H9 (cell line): ENCODE measurements at regions not wholly inside any gene's neighbourhood (a gene's known extent, or its start where the extent isn't known, plus 50 kb on each side); places are given as distances from the start of the nearest gene placed in this dataset.

Source experiments
- DNase-seq: peaks from one replicate; pipeline ENCODE4 v3.0.0-alpha.2; 2017
- H2AFZ ChIP-seq: one replicate; pipeline ENCODE4 v1.6.1; 2013; ENCODE audit warnings: mild to moderate bottlenecking, low read length, control low read depth, moderate library complexity
- H2AK5ac ChIP-seq: 2 replicates; pipeline ENCODE4 v1.6.1; 2013; ENCODE audit warnings: low read length, control low read depth, mixed read lengths; ENCODE audit not compliant: insufficient read length
- H2BK120ac ChIP-seq: one replicate; pipeline ENCODE4 v1.6.1; 2013; ENCODE audit warnings: low read depth, mild to moderate bottlenecking, low read length, control low read depth, inconsistent platforms; ENCODE audit not compliant: poor library complexity, severe bottlenecking
- H2BK12ac ChIP-seq: 2 replicates; pipeline ENCODE4 v1.6.1; 2013; ENCODE audit warnings: low read length, control low read depth, mixed read lengths, low read depth; ENCODE audit not compliant: insufficient read length
- H2BK15ac ChIP-seq: 2 replicates; pipeline ENCODE4 v1.6.1; 2013; ENCODE audit warnings: low read depth, low read length, control low read depth
- H2BK20ac ChIP-seq: one replicate; pipeline ENCODE4 v1.6.1; 2013; ENCODE audit warnings: low read depth, mild to moderate bottlenecking, low read length, control low read depth, inconsistent platforms; ENCODE audit not compliant: poor library complexity, severe bottlenecking
- H2BK5ac ChIP-seq: 2 replicates; pipeline ENCODE4 v1.6.1; 2013; ENCODE audit warnings: low read length, control low read depth, mixed read lengths; ENCODE audit not compliant: insufficient read length
- H3K14ac ChIP-seq: 2 replicates; pipeline ENCODE4 v1.6.1; 2013; ENCODE audit warnings: low read length, control low read depth; ENCODE audit not compliant: insufficient read depth
- H3K18ac ChIP-seq: 2 replicates; pipeline ENCODE4 v1.6.1; 2013; ENCODE audit warnings: low read depth, mild to moderate bottlenecking, mixed read lengths, low read length, control low read depth; ENCODE audit not compliant: insufficient read length
- H3K23ac ChIP-seq: 2 replicates; pipeline ENCODE4 v1.6.1; 2013; ENCODE audit warnings: low read length, control low read depth, mixed read lengths, low read depth; ENCODE audit not compliant: insufficient read length
- H3K23me2 ChIP-seq: 2 replicates; pipeline ENCODE4 v1.6.1; 2013; ENCODE audit warnings: low read depth, mild to moderate bottlenecking, mixed read lengths, low read length, control low read depth; ENCODE audit not compliant: insufficient read length, poor library complexity, severe bottlenecking
- H3K27ac ChIP-seq: 2 replicates; pipeline ENCODE4 v1.5.1; 2013; ENCODE audit warnings: low read length, control low read depth, mixed read lengths, low read depth; ENCODE audit not compliant: insufficient read length
- H3K27me3 ChIP-seq: 2 replicates; pipeline ENCODE4 v1.6.1; 2013; ENCODE audit warnings: low read length, control low read depth, inconsistent platforms; ENCODE audit not compliant: insufficient read depth
- H3K4ac ChIP-seq: 2 replicates; pipeline ENCODE4 v1.6.1; 2013; ENCODE audit warnings: low read depth, mild to moderate bottlenecking, control low read depth, inconsistent platforms, low read length, moderate library complexity
- H3K4me1 ChIP-seq: 2 replicates; pipeline ENCODE4 v1.6.1; 2013; ENCODE audit warnings: low read length, control low read depth, inconsistent platforms; ENCODE audit not compliant: insufficient read depth
- H3K4me2 ChIP-seq: 2 replicates; pipeline ENCODE4 v1.6.1; 2013; ENCODE audit warnings: low read length, control low read depth, mixed read lengths; ENCODE audit not compliant: insufficient read length, insufficient read depth
- H3K56ac ChIP-seq: 2 replicates; pipeline ENCODE4 v1.6.1; 2013; ENCODE audit warnings: low read depth, mild to moderate bottlenecking, mixed read lengths, low read length, control low read depth; ENCODE audit not compliant: insufficient read length
- H3K79me1 ChIP-seq: 2 replicates; pipeline ENCODE4 v1.6.1; 2013; ENCODE audit warnings: low read depth, mild to moderate bottlenecking, moderate library complexity, low read length, control low read depth, inconsistent platforms; ENCODE audit not compliant: insufficient read depth, poor library complexity, severe bottlenecking
- H3K79me2 ChIP-seq: 2 replicates; pipeline ENCODE4 v1.6.1; 2013; ENCODE audit warnings: low read length, control low read depth, inconsistent platforms; ENCODE audit not compliant: insufficient read depth
- H3K9ac ChIP-seq: 2 replicates; pipeline ENCODE4 v1.6.1; 2013; ENCODE audit warnings: low read length, control low read depth, mixed read lengths; ENCODE audit not compliant: insufficient read length; ENCODE audit errors: extremely low read depth
- H3K9me3 ChIP-seq: one replicate; pipeline ENCODE4 v1.6.1; 2013; ENCODE audit warnings: low read depth, low read length, inconsistent platforms; ENCODE audit not compliant: control insufficient read depth
- H3T11ph ChIP-seq: one replicate; pipeline ENCODE4 v1.6.1; 2013; ENCODE audit warnings: mild to moderate bottlenecking, low read length, control low read depth, inconsistent platforms
- H4K20me1 ChIP-seq: one replicate; pipeline ENCODE4 v1.6.1; 2013; ENCODE audit not compliant: control insufficient read depth, insufficient read length, insufficient read depth
- H4K5ac ChIP-seq: 2 replicates; pipeline ENCODE4 v1.6.1; 2013; ENCODE audit warnings: low read depth, mild to moderate bottlenecking, mixed read lengths, low read length, control low read depth; ENCODE audit not compliant: insufficient read length
- H4K8ac ChIP-seq: replicated peaks from 2 replicates; pipeline ENCODE4 v1.6.1; 2013; ENCODE audit warnings: low read length, control low read depth, mixed read lengths, low read depth; ENCODE audit not compliant: insufficient read length
- H4K91ac ChIP-seq: 2 replicates; pipeline ENCODE4 v1.6.1; 2013; ENCODE audit warnings: low read depth, mild to moderate bottlenecking, moderate library complexity, mixed read lengths, low read length, control low read depth; ENCODE audit not compliant: insufficient read length
- H3K27ac Mint-ChIP-seq, 3 experiments: 2 replicates in 2 of 3; 3 replicates in 1 of 3; pipeline ENCODE4 v1.8.0; 2020 to 2021; ENCODE audit warnings: mixed read lengths in 3 of 3, mild to moderate bottlenecking in 1 of 3, moderate library complexity in 1 of 3
- H3K27me3 Mint-ChIP-seq: 2 replicates; pipeline ENCODE4 v1.8.0; 2021; ENCODE audit warnings: low read depth, mild to moderate bottlenecking, moderate library complexity, mixed read lengths
- H3K36me3 Mint-ChIP-seq, 3 experiments: 2 replicates in 2 of 3; 3 replicates in 1 of 3; pipeline ENCODE4 v1.8.0; 2020 to 2021; ENCODE audit warnings: low read depth in 3 of 3, mixed read lengths in 3 of 3; ENCODE audit not compliant: insufficient read depth in 1 of 3
- H3K4me1 Mint-ChIP-seq, 2 experiments: 2 replicates each; pipeline ENCODE4 v1.8.0; 2020; ENCODE audit warnings: mixed read lengths in 2 of 2
- H3K4me3 Mint-ChIP-seq, 2 experiments: 2 replicates in 1 of 2; 3 replicates in 1 of 2; pipeline ENCODE4 v1.8.0; 2020 to 2021; ENCODE audit warnings: mild to moderate bottlenecking in 2 of 2, mixed read lengths in 2 of 2, moderate library complexity in 1 of 2
- H3K9me3 Mint-ChIP-seq, 2 experiments: 2 replicates in 1 of 2; 3 replicates in 1 of 2; pipeline ENCODE4 v1.8.0; 2020; ENCODE audit warnings: mild to moderate bottlenecking in 2 of 2, mixed read lengths in 2 of 2, moderate library complexity in 1 of 2
- WGBS: extraction: QIAGEN DNeasy Blood & Tissue Kit; methylation state at CpG from one replicate; pipeline ENCODE4 v1.1.7; 2013; ENCODE audit warnings: missing lambda C conversion rate, low lambda C conversion rate, mixed read lengths; ENCODE audit not compliant: insufficient read length; ENCODE audit errors: extremely low coverage; 5-methylcytosine and 5-hydroxymethylcytosine counted together
- TF ChIP-seq, protein P1 (sequence below): fragments of 200-600 bp; sonication (generic); conservative IDR thresholded peaks from 3 replicates; pipeline ENCODE4 v1.8.0; 2021; ENCODE audit warnings: antibody characterized with exemption, mild to moderate bottlenecking

DNA sequence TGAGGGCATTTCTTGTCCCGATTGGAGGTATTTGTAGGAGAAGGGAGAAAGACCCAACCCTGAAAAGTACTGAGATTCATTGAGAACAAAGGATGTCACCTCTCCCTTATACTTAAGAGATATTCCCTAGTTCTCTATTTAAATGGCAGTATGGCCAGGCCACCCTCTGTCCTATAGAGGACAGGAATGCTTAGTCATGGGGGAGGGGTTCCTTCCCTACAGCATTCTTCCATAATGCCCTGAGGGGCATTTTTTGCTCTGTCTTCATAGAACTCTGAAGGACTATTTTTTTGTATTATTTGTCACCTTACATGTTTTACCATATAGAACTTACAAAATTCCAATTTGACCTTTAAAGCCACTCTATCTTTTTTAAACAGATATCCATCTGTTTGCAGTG is 176.3 kb downstream of the TMEM161B start:
- TF ChIP-seq, protein P1, sequence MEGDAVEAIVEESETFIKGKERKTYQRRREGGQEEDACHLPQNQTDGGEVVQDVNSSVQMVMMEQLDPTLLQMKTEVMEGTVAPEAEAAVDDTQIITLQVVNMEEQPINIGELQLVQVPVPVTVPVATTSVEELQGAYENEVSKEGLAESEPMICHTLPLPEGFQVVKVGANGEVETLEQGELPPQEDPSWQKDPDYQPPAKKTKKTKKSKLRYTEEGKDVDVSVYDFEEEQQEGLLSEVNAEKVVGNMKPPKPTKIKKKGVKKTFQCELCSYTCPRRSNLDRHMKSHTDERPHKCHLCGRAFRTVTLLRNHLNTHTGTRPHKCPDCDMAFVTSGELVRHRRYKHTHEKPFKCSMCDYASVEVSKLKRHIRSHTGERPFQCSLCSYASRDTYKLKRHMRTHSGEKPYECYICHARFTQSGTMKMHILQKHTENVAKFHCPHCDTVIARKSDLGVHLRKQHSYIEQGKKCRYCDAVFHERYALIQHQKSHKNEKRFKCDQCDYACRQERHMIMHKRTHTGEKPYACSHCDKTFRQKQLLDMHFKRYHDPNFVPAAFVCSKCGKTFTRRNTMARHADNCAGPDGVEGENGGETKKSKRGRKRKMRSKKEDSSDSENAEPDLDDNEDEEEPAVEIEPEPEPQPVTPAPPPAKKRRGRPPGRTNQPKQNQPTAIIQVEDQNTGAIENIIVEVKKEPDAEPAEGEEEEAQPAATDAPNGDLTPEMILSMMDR = no peak
- H3K9me3 ChIP-seq = no peaks in the 10 kb centered on the region
- no peak overlapping the region for H3K18ac ChIP-seq
- WGBS = no CpG with 5 or more reads among the region's 1 CpG
- no peak overlapping the region for H3K4ac ChIP-seq
- Mint-ChIP-seq H3K36me3 (no peaks in the 10 kb centered on the region), H3K27ac (peak overlapping the region in 1 of 3 experiments; percentile 11; a peak in 2 of 7 replicates), H3K4me1 (peaks cover 21 to 30% of the 10 kb centered on the region in 2 experiments), H3K4me3 (no peak overlapping the region), H3K27me3 (no peaks in the 10 kb centered on the region), H3K9me3 (no peaks in the 10 kb centered on the region)
- no peaks in the 10 kb centered on the region for H3K23me2 ChIP-seq
- no peak overlapping the region for H3K23ac ChIP-seq
- no peak overlapping the region for H4K91ac ChIP-seq
- H3T11ph ChIP-seq = no peak overlapping the region
- no peak overlapping the region for H4K8ac ChIP-seq
- no peaks in the 10 kb centered on the region for H3K79me2 ChIP-seq
- H3K27ac ChIP-seq = no peak overlapping the region
- H3K14ac ChIP-seq = no peak overlapping the region
- H4K20me1 ChIP-seq = no peaks in the 10 kb centered on the region
- no peak overlapping the region for H2BK12ac ChIP-seq
- no peak overlapping the region for H4K5ac ChIP-seq
- no peak overlapping the region for H2AFZ ChIP-seq
- peak; percentile 55 for DNase-seq
- no peak overlapping the region for H2BK5ac ChIP-seq
- no peak overlapping the region for H2AK5ac ChIP-seq
- no peak overlapping the region for H3K56ac ChIP-seq
- H3K79me1 ChIP-seq = no peaks in the 10 kb centered on the region
- no peak overlapping the region for H2BK15ac ChIP-seq
- H3K9ac ChIP-seq = no peak overlapping the region
- peaks cover 10% of the 10 kb centered on the region; the same call in 1 of the 2 replicates for H3K4me1 ChIP-seq
- no peaks in the 10 kb centered on the region for H3K27me3 ChIP-seq
- H2BK120ac ChIP-seq = no peak overlapping the region
- no peak overlapping the region for H3K4me2 ChIP-seq
- H2BK20ac ChIP-seq = no peak overlapping the region
